H9 (cell line): ENCODE measurements at regions not wholly inside any gene's neighbourhood (a gene's known extent, or its start where the extent isn't known, plus 50 kb on each side); places are given as distances from the start of the nearest gene placed in this dataset.

ENCODE experiments used
- DNase-seq: peaks from one replicate; pipeline ENCODE4 v3.0.0-alpha.2; 2017
- H2AFZ ChIP-seq: one replicate; pipeline ENCODE4 v1.6.1; 2013; ENCODE audit warnings: mild to moderate bottlenecking, low read length, control low read depth, moderate library complexity
- H2AK5ac ChIP-seq: 2 replicates; pipeline ENCODE4 v1.6.1; 2013; ENCODE audit warnings: low read length, control low read depth, mixed read lengths; ENCODE audit not compliant: insufficient read length
- H2BK120ac ChIP-seq: one replicate; pipeline ENCODE4 v1.6.1; 2013; ENCODE audit warnings: low read depth, mild to moderate bottlenecking, low read length, control low read depth, inconsistent platforms; ENCODE audit not compliant: poor library complexity, severe bottlenecking
- H2BK12ac ChIP-seq: 2 replicates; pipeline ENCODE4 v1.6.1; 2013; ENCODE audit warnings: low read length, control low read depth, mixed read lengths, low read depth; ENCODE audit not compliant: insufficient read length
- H2BK15ac ChIP-seq: 2 replicates; pipeline ENCODE4 v1.6.1; 2013; ENCODE audit warnings: low read depth, low read length, control low read depth
- H2BK20ac ChIP-seq: one replicate; pipeline ENCODE4 v1.6.1; 2013; ENCODE audit warnings: low read depth, mild to moderate bottlenecking, low read length, control low read depth, inconsistent platforms; ENCODE audit not compliant: poor library complexity, severe bottlenecking
- H2BK5ac ChIP-seq: 2 replicates; pipeline ENCODE4 v1.6.1; 2013; ENCODE audit warnings: low read length, control low read depth, mixed read lengths; ENCODE audit not compliant: insufficient read length
- H3K14ac ChIP-seq: 2 replicates; pipeline ENCODE4 v1.6.1; 2013; ENCODE audit warnings: low read length, control low read depth; ENCODE audit not compliant: insufficient read depth
- H3K18ac ChIP-seq: 2 replicates; pipeline ENCODE4 v1.6.1; 2013; ENCODE audit warnings: low read depth, mild to moderate bottlenecking, mixed read lengths, low read length, control low read depth; ENCODE audit not compliant: insufficient read length
- H3K23ac ChIP-seq: 2 replicates; pipeline ENCODE4 v1.6.1; 2013; ENCODE audit warnings: low read length, control low read depth, mixed read lengths, low read depth; ENCODE audit not compliant: insufficient read length
- H3K23me2 ChIP-seq: 2 replicates; pipeline ENCODE4 v1.6.1; 2013; ENCODE audit warnings: low read depth, mild to moderate bottlenecking, mixed read lengths, low read length, control low read depth; ENCODE audit not compliant: insufficient read length, poor library complexity, severe bottlenecking
- H3K27ac ChIP-seq: 2 replicates; pipeline ENCODE4 v1.5.1; 2013; ENCODE audit warnings: low read length, control low read depth, mixed read lengths, low read depth; ENCODE audit not compliant: insufficient read length
- H3K27me3 ChIP-seq: 2 replicates; pipeline ENCODE4 v1.6.1; 2013; ENCODE audit warnings: low read length, control low read depth, inconsistent platforms; ENCODE audit not compliant: insufficient read depth
- H3K4ac ChIP-seq: 2 replicates; pipeline ENCODE4 v1.6.1; 2013; ENCODE audit warnings: low read depth, mild to moderate bottlenecking, control low read depth, inconsistent platforms, low read length, moderate library complexity
- H3K4me1 ChIP-seq: 2 replicates; pipeline ENCODE4 v1.6.1; 2013; ENCODE audit warnings: low read length, control low read depth, inconsistent platforms; ENCODE audit not compliant: insufficient read depth
- H3K4me2 ChIP-seq: 2 replicates; pipeline ENCODE4 v1.6.1; 2013; ENCODE audit warnings: low read length, control low read depth, mixed read lengths; ENCODE audit not compliant: insufficient read length, insufficient read depth
- H3K56ac ChIP-seq: 2 replicates; pipeline ENCODE4 v1.6.1; 2013; ENCODE audit warnings: low read depth, mild to moderate bottlenecking, mixed read lengths, low read length, control low read depth; ENCODE audit not compliant: insufficient read length
- H3K79me1 ChIP-seq: 2 replicates; pipeline ENCODE4 v1.6.1; 2013; ENCODE audit warnings: low read depth, mild to moderate bottlenecking, moderate library complexity, low read length, control low read depth, inconsistent platforms; ENCODE audit not compliant: insufficient read depth, poor library complexity, severe bottlenecking
- H3K79me2 ChIP-seq: 2 replicates; pipeline ENCODE4 v1.6.1; 2013; ENCODE audit warnings: low read length, control low read depth, inconsistent platforms; ENCODE audit not compliant: insufficient read depth
- H3K9ac ChIP-seq: 2 replicates; pipeline ENCODE4 v1.6.1; 2013; ENCODE audit warnings: low read length, control low read depth, mixed read lengths; ENCODE audit not compliant: insufficient read length; ENCODE audit errors: extremely low read depth
- H3K9me3 ChIP-seq: one replicate; pipeline ENCODE4 v1.6.1; 2013; ENCODE audit warnings: low read depth, low read length, inconsistent platforms; ENCODE audit not compliant: control insufficient read depth
- H3T11ph ChIP-seq: one replicate; pipeline ENCODE4 v1.6.1; 2013; ENCODE audit warnings: mild to moderate bottlenecking, low read length, control low read depth, inconsistent platforms
- H4K20me1 ChIP-seq: one replicate; pipeline ENCODE4 v1.6.1; 2013; ENCODE audit not compliant: control insufficient read depth, insufficient read length, insufficient read depth
- H4K5ac ChIP-seq: 2 replicates; pipeline ENCODE4 v1.6.1; 2013; ENCODE audit warnings: low read depth, mild to moderate bottlenecking, mixed read lengths, low read length, control low read depth; ENCODE audit not compliant: insufficient read length
- H4K8ac ChIP-seq: replicated peaks from 2 replicates; pipeline ENCODE4 v1.6.1; 2013; ENCODE audit warnings: low read length, control low read depth, mixed read lengths, low read depth; ENCODE audit not compliant: insufficient read length
- H4K91ac ChIP-seq: 2 replicates; pipeline ENCODE4 v1.6.1; 2013; ENCODE audit warnings: low read depth, mild to moderate bottlenecking, moderate library complexity, mixed read lengths, low read length, control low read depth; ENCODE audit not compliant: insufficient read length
- H3K27ac Mint-ChIP-seq, 3 experiments: 2 replicates in 2 of 3; 3 replicates in 1 of 3; pipeline ENCODE4 v1.8.0; 2020 to 2021; ENCODE audit warnings: mixed read lengths in 3 of 3, mild to moderate bottlenecking in 1 of 3, moderate library complexity in 1 of 3
- H3K27me3 Mint-ChIP-seq: 2 replicates; pipeline ENCODE4 v1.8.0; 2021; ENCODE audit warnings: low read depth, mild to moderate bottlenecking, moderate library complexity, mixed read lengths
- H3K36me3 Mint-ChIP-seq, 3 experiments: 2 replicates in 2 of 3; 3 replicates in 1 of 3; pipeline ENCODE4 v1.8.0; 2020 to 2021; ENCODE audit warnings: low read depth in 3 of 3, mixed read lengths in 3 of 3; ENCODE audit not compliant: insufficient read depth in 1 of 3
- H3K4me1 Mint-ChIP-seq, 2 experiments: 2 replicates each; pipeline ENCODE4 v1.8.0; 2020; ENCODE audit warnings: mixed read lengths in 2 of 2
- H3K4me3 Mint-ChIP-seq, 2 experiments: 2 replicates in 1 of 2; 3 replicates in 1 of 2; pipeline ENCODE4 v1.8.0; 2020 to 2021; ENCODE audit warnings: mild to moderate bottlenecking in 2 of 2, mixed read lengths in 2 of 2, moderate library complexity in 1 of 2
- H3K9me3 Mint-ChIP-seq, 2 experiments: 2 replicates in 1 of 2; 3 replicates in 1 of 2; pipeline ENCODE4 v1.8.0; 2020; ENCODE audit warnings: mild to moderate bottlenecking in 2 of 2, mixed read lengths in 2 of 2, moderate library complexity in 1 of 2
- CTCF ChIP-seq: fragments of 200-600 bp; sonication (generic); conservative IDR thresholded peaks from 3 replicates; pipeline ENCODE4 v1.8.0; 2021; ENCODE audit warnings: antibody characterized with exemption, mild to moderate bottlenecking
- WGBS: extraction: QIAGEN DNeasy Blood & Tissue Kit; methylation state at CpG from one replicate; pipeline ENCODE4 v1.1.7; 2013; ENCODE audit warnings: missing lambda C conversion rate, low lambda C conversion rate, mixed read lengths; ENCODE audit not compliant: insufficient read length; ENCODE audit errors: extremely low coverage; 5-methylcytosine and 5-hydroxymethylcytosine counted together

DNA sequence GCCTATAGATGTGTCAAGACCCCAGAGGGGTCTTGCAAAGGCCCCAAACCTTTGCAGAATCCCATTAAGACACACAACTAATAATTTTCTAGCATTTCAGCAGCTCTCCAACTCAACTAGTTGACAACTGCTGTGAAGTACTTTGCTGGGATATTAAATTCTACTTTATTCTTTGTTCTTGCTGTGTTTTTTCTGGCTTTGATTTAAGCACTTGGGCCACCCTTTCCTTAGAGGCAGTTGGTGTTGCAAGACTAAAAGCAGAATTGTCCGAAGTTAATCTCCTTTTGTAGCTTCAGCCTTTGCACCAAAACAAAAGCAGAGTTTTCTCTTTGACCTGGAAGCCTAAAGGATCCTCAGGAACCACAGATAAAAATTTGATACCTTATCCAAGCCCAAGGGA is 353.1 kb upstream of the CLNK start:
- no peak overlapping the region for H2BK12ac ChIP-seq
- TF ChIP-seq CTCF: no peak
- Mint-ChIP-seq H3K9me3 (no peaks in the 10 kb centered on the region), H3K27me3 (no peaks in the 10 kb centered on the region), H3K4me3 (no peak overlapping the region), H3K27ac (no peak overlapping the region), H3K4me1 (peaks cover 3% of the 10 kb centered on the region in 2 experiments; a peak in 3 of 4 replicates), H3K36me3 (no peaks in the 10 kb centered on the region)
- no peaks in the 10 kb centered on the region for H3K9me3 ChIP-seq
- H2BK120ac ChIP-seq: no peak overlapping the region
- H2AK5ac ChIP-seq: no peak overlapping the region
- H4K5ac ChIP-seq: no peak overlapping the region
- H3K79me1 ChIP-seq: no peaks in the 10 kb centered on the region
- H4K91ac ChIP-seq: no peak overlapping the region
- no peak overlapping the region for H3K18ac ChIP-seq
- no peak overlapping the region for H3T11ph ChIP-seq
- H3K27ac ChIP-seq: no peak overlapping the region
- H4K8ac ChIP-seq: no peak overlapping the region
- no peak overlapping the region for H2BK20ac ChIP-seq
- no peak overlapping the region for H3K14ac ChIP-seq
- H2BK5ac ChIP-seq: no peak overlapping the region
- H3K27me3 ChIP-seq: no peaks in the 10 kb centered on the region
- no peak overlapping the region for H2AFZ ChIP-seq
- no peaks in the 10 kb centered on the region for H3K79me2 ChIP-seq
- H3K23ac ChIP-seq: no peak overlapping the region
- H3K9ac ChIP-seq: no peak overlapping the region
- no peaks in the 10 kb centered on the region for H4K20me1 ChIP-seq
- H3K4me2 ChIP-seq: no peak overlapping the region
- no peaks in the 10 kb centered on the region for H3K23me2 ChIP-seq
- H2BK15ac ChIP-seq: no peak overlapping the region
- no peak for DNase-seq
- no peaks in the 10 kb centered on the region for H3K4me1 ChIP-seq
- H3K4ac ChIP-seq: no peak overlapping the region
- H3K56ac ChIP-seq: no peak overlapping the region
- no CpG with 5 or more reads among the region's 1 CpG for WGBS
